ENCODE measurements at regions not wholly inside any gene's neighbourhood (a gene's known extent, or its start where the extent isn't known, plus 50 kb on each side); places are given as distances from the start of the nearest gene placed in this dataset.

GRCh38 chr6:120202878-120203277, 853.3 kb upstream of the MAN1A1 start:
- no peak for DNase-seq

DNA sequence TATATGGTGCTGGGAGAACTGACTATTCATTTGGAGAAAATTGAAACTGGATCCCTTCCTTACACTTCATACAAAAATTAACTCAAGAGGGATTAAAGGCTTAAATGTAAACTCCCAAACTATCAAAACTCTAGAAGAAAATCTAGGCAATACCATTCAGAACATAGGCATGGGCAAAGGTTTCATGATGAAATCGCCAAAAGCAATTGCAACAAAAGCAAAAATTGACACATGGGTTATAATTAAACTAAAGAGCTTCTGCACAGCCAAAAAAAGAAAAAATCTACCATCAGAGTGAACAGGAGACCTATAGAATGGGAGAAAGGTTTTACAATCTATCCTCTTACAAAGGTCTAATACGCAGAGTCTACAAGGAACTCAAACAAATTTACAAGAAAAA, 851.3 kb upstream of the MAN1A1 start:
- DNase-seq: no peak

DNA sequence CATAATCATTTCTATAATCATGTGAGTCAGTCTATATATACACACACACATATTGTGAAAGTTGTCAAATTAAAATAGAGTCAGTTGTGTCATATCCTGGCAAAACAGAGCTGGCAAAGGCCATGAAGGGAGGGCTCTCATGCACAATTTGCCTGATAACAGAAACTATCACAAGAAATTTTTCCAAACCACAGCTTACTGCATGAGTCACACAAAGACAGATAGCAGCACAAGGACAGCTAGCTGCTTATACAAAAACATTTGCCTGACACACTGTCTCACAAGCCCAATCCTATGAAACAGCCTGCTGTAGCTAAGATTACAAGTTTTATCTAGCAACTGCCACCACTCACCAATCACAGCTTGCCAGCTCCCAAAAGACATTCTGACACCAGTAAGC, 848.5 kb upstream of the MAN1A1 start:
- peak; percentile 77 for DNase-seq

GRCh38 chr6:120186080-120186479, 836.5 kb upstream of the MAN1A1 start:
- no peak for DNase-seq

GRCh38 chr6:120173250-120173649, 823.7 kb upstream of the MAN1A1 start:
- DNase-seq: no peak

GRCh38 chr6:120164531-120164930, 815.0 kb upstream of the MAN1A1 start:
- DNase-seq: no peak

DNA sequence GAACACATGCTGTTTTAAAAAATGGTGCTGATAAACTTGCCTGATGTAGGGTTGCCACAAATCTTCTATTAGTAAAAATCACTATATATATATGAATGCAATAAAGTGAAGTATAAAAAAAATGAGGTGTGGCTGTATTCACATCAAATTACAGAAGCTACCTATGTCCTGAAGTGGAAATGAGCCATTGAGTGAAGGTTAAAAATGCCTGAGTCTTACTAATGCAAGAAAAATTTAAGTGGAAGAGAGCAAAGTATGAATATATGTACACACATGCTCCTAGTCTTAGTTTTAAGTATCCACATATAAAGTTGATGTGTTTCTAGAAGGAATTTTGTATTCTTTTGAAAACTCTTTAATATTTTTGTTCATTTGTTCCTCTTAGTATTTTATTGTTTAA, 808.3 kb upstream of the MAN1A1 start:
- DNase-seq: no peak

DNA sequence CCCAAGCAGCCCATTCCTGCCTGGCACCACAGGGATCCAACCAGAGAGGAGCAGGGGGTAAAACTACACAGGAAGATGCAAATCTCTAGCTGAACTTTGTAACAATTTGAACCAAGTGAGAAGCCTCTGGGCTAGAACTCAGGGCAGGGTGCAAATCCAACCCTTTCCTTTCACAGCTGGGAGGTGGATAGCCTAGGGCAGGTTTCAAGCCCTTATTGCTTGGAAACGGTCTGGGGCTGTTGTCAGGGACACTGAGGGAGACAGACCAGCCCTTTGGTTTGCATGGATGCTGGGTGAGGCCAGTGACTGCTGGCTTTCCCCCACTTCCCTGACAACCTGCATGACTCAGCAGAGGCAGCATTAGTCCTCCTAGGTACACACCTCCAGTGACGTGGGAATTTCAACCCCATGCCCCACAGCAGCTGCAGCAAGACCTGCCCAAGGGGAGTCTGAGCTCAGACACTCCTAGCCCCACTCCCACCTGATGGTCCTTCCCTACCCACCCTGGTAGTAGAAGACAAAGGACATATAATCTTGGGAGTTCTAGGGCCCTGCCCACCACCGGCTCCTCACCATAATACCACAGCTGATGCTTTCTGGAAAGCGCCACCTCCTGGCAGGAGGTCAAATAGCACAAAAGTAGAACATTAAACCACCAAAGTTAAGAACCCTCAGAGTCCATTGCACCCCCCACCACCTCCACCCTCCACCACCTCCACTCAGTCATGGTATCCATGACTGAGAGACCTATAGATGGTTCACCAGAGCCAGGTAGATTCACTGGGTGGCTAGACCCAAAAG, 797.7 kb upstream of the MAN1A1 start:
- no peak for DNase-seq

DNA sequence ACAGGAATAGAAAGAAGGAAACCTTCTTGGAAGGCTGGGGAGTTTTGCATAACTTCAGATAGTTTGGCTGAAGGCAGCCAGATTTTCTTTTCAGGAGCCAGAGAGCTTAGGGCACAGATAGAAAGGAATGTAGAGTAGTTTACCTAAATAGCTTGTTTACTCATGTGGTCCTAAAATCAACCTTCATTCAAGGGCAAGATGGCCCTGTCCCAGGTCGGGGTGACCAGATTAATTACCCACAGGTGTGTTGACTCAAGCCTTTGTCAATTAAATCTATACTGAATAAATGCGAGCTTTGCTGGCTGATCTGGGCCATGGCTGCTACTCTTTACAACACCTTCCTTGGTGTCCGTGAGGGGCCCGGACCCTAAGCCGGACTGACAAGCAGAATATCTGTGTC, 792.0 kb upstream of the MAN1A1 start:
- no peak for DNase-seq

GRCh38 chr6:120137492-120137891, 787.9 kb upstream of the MAN1A1 start:
- DNase-seq: no peak

- DNase-seq: no peak
These were observed 779.7 kb upstream of the MAN1A1 start for GRCh38 chr6:120129228-120129627.

DNA sequence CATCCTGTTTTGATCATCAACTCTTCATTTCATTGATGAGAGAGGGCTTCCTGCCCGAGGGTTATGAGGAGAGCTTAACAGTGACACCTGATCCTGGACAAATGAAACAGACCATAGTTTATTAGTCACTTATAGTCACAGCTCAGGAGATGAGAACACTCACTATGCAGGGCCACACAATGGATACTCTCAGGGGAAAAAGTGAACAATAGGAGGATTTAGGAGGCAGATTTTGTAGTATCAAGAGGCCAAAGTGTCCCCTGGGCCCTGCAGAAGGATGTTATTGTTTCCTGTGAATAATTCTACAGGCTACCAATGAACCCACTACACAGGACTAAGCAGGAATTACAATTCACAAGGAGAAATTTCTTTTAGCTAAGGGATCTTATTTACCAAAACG, 772.8 kb upstream of the MAN1A1 start:
- no peak for DNase-seq

DNA sequence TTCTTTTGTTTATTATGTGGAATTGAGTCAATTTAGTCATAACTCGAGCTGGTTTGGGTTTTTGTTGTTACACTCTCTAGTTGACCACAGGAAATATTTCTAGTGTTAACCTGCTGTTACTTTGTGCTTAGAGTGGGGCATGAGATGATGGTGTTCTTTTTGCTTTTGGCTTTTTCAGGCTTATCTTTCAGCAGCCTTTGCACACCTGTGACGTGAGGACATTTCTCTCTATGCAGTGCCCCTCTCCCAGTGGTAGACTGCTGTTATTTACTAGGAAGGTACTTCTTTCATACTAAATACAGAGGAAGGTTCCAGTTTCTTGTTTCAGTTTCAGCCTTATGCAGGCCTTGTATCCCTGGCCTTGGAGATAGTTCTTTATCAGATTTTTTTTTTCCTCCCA, 766.8 kb upstream of the MAN1A1 start:
- DNase-seq: no peak

GRCh38 chr6:120112980-120113379, 763.4 kb upstream of the MAN1A1 start:
- no peak for DNase-seq

DNA sequence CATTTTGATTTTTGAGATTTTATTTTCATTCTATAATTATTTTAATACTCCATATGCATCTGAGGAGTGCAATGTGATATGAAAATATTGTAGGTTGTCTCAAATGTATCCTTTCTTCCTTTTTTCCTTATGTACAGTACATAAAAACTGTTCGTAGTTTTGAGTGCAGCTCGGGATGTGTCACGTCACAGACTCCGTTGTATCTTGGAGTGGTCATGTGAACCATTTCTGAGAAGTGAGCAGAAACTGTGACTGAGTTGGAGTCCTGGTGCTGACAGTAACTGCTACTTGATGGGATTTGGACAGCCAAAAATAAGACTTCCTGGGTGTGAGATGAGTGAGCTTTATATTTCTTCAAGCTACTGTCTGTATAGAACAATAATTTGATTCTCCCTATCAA, 761.4 kb upstream of the MAN1A1 start:
- DNase-seq: no peak

DNA sequence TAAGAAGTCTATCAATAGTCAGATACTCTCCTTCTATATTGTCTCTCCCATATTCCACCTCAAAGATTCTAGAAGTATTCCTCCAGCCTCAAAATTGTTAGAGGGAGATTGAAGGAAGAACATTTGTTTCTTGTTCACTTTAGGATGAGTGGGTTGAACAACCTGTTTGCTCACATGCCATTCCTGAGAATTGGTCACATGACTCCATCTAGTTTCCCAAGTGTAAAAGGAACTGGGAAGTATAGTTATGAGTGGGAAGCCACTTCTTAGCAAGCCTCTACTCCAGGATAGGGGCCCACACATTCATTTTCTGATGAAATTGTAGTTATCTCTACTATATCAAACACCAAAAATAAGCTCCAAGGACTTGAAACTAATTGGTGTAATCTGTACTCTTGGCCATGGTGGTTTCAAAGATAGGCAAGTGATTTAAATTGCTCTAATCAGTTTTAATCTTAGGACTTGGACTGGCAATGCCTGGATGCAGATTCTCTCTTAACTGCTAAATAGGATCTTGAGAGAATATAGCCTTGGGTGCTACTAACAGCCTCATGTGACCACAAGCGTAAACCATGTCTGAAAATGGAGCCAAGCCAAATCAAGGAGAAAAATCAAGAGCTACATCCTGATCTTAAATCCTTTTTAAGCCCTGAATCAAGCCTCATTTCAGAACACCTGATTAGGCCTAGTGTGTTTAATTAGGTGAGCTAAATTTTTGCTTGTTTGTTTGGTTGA, 758.7 kb upstream of the MAN1A1 start:
- DNase-seq: no peak

DNA sequence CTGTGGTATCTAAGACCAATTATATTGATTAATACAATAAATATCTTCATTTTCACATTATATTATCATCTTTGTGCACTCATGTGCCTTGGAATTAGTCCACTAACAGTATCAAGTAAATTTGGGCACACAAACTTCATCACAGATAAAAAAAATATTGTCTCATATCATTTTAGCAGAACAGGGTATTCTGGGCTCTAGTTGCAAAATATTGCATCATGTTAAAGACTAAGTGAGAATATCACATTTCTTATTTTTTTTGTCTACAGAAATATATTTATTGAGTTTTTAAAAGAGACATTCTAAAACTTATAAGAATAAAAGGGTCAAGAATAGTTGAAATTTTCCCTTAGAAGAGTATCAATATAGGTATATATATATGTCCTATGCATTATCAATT, 754.1 kb upstream of the MAN1A1 start:
- no peak for DNase-seq

DNA sequence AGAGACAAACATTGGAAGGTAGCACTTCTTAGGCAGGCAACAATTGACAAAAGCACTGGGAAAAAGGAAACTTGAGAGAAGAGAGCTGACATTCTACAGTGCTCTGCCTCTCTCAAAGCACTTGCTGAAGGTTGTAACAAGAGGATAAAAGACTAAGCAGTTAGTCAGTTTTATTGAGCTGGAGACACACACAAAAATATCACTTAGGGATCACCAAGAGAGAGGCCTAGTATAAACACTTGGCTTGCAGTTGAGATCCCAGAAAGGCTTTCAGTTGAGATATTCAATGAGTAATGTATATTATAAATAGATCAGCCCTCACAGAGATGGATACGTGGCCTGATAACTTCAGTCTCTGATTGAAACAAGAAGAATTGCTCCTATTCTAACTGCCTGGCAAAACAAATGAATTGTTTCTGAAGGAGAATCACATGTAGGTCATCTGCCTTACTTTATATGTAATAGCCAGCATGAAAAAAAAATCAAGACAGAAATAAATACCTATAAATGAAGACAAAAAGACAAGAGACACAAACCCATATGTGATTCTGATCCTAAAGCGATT, 747.2 kb upstream of the MAN1A1 start:
- no peak for DNase-seq

GRCh38 chr6:120083186-120083585, 733.6 kb upstream of the MAN1A1 start:
- no peak for DNase-seq

DNA sequence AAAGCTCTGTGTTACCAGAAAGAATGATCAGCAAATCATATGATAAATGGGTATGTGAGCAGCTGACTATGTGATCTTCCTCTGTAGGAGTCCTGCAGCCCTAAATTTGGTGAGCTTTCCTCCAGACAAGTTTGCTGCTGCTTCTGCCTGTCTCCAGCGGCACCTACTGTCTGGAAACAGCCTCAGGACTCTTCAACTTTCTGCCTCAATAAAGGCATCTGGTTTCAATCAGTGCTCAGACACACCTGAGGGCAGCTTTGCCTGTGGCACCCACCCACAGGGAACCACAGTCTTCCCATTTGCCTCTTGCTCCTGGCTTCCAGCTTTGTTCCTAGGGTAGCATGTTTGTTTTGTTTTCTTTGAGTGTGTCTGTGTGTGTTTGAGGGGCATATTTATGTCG, 727.9 kb upstream of the MAN1A1 start:
- DNase-seq: peak; percentile 9

- DNase-seq: no peak
These were observed 708.8 kb upstream of the MAN1A1 start for GRCh38 chr6:120058410-120058809.

GRCh38 chr6:120056085-120056484, 706.5 kb upstream of the MAN1A1 start:
- DNase-seq: no peak

- no peak for DNase-seq
These were observed 705.5 kb upstream of the MAN1A1 start for GRCh38 chr6:120055071-120055470.

DNA sequence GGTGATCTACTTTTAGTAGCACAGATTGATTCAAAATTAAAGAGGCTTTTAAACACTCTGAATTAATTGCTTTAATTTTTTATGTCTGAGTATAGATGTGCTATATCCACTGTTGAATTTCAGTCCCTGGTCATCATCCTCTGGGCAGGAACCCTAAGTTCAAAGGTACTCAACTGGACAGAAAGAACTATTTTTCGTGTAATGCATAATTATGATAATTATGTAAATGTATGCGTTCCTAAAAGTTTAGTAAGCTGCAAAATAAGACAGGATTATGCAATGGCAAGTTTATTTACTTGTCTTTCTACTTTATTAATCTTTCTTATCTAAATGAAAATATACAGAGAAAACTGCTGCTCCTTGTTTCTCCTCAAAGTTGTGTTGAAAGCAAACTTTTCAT, 690.1 kb upstream of the MAN1A1 start:
- DNase-seq: no peak

All from fibroblast of skin of right biceps (primary cell).